K562 (cell line): ENCODE measurements at regions not wholly inside any gene's neighbourhood (a gene's known extent, or its start where the extent isn't known, plus 50 kb on each side); places are given as distances from the start of the nearest gene placed in this dataset.

ENCODE experiments used
- CBFA2T3 ChIP-seq: fragments of 450-650 bp; IDR thresholded peaks from 2 replicates; pipeline ENCODE4 v1.6.1; 2017
- CBX3 ChIP-seq, 2 experiments: IDR thresholded peaks; 1 replicate in 1 of 2; 2 replicates in 1 of 2; pipeline ENCODE4 v1.6.1; 2012; ENCODE audit warnings: inconsistent platforms in 2 of 2, low read length in 2 of 2, borderline replicate concordance in 1 of 2, control low read depth in 1 of 2
- CUX1 ChIP-seq: fragments of 200-800 bp; sonication (Bioruptor generic); IDR thresholded peaks from 2 replicates; pipeline ENCODE4 v1.6.1; 2016; ENCODE audit warnings: missing genetic modification characterization, missing compliant biosample characterization
- FOS ChIP-seq: IDR thresholded peaks from 3 replicates; pipeline ENCODE4 v1.6.1; 2011; ENCODE audit not compliant: insufficient read length; ENCODE audit errors: extremely low read depth
- FOXP4 ChIP-seq: sonication (generic); formaldehyde crosslinking; IDR thresholded peaks from 2 replicates; pipeline ENCODE4 v1.8.0; 2022; ENCODE audit warnings: mild to moderate bottlenecking, missing genetic modification reagents, borderline replicate concordance
- HDAC8 ChIP-seq: fragments of 450-650 bp; IDR thresholded peaks from 2 replicates; pipeline ENCODE4 v1.6.1; 2016; ENCODE audit warnings: mild to moderate bottlenecking, missing genetic modification characterization, moderate library complexity, missing compliant biosample characterization
- HIVEP1 ChIP-seq: fragments of 250-450 bp; sonication (Bioruptor Pico); IDR thresholded peaks from 2 replicates; pipeline ENCODE4 v1.4.0; 2020; ENCODE audit warnings: mild to moderate bottlenecking
- HNRNPL ChIP-seq: fragments of 200-400 bp; formaldehyde crosslinking; IDR thresholded peaks from 2 replicates; pipeline ENCODE4 v1.6.1; 2017; ENCODE audit warnings: low read depth, mild to moderate bottlenecking, low read length
- L3MBTL2 ChIP-seq: fragments of 450-650 bp; IDR thresholded peaks from 2 replicates; pipeline ENCODE4 v1.6.1; 2016; ENCODE audit warnings: mild to moderate bottlenecking, moderate library complexity
- MED1 ChIP-seq: sonication (generic); formaldehyde crosslinking; IDR thresholded peaks from 2 replicates; pipeline ENCODE4 v1.8.1; 2023; ENCODE audit warnings: missing genetic modification reagents, borderline replicate concordance
- NCOA2 ChIP-seq, 2 experiments: fragments of 450-650 bp; IDR thresholded peaks; 2 replicates each; pipeline ENCODE4 v1.6.1; 2018; ENCODE audit warnings: mild to moderate bottlenecking in 2 of 2, moderate library complexity in 1 of 2; ENCODE audit not compliant: partially characterized antibody in 2 of 2
- NFIX ChIP-seq: fragments of 250-450 bp; sonication (Bioruptor Pico); IDR thresholded peaks from 2 replicates; pipeline ENCODE4 v1.4.0; 2020; ENCODE audit warnings: low read depth, mild to moderate bottlenecking, moderate library complexity
- PCBP2 ChIP-seq: fragments of 200-400 bp; formaldehyde crosslinking; IDR thresholded peaks from 2 replicates; pipeline ENCODE4 v1.6.1; 2018; ENCODE audit warnings: low read length, low read depth, mild to moderate bottlenecking, moderate library complexity; ENCODE audit not compliant: poor library complexity, severe bottlenecking
- POU5F1 ChIP-seq: fragments of 150-350 bp; IDR thresholded peaks from 2 replicates; pipeline ENCODE4 v1.6.1; 2014; ENCODE audit warnings: borderline replicate concordance, low read length, low read depth, mild to moderate bottlenecking; ENCODE audit not compliant: partially characterized antibody
- PURB ChIP-seq: sonication (generic); formaldehyde crosslinking; IDR thresholded peaks from 2 replicates; pipeline ENCODE4 v1.9.0; 2021; ENCODE audit warnings: low read depth, mild to moderate bottlenecking, missing genetic modification reagents
- SREBF2 ChIP-seq: sonication (generic); formaldehyde crosslinking; IDR thresholded peaks from 2 replicates; pipeline ENCODE4 v1.4.0; 2020; ENCODE audit warnings: mild to moderate bottlenecking, missing genetic modification reagents
- TARDBP ChIP-seq: fragments of 450-650 bp; IDR thresholded peaks from 2 replicates; pipeline ENCODE4 v1.6.1; 2016
- TCFL5 ChIP-seq: fragments of 250-450 bp; sonication (Bioruptor Pico); conservative IDR thresholded peaks from 2 replicates; pipeline ENCODE4 v1.6.1; 2021; ENCODE audit warnings: mild to moderate bottlenecking, moderate library complexity, matching md5 sums
- ZKSCAN1 ChIP-seq: fragments of 150-350 bp; IDR thresholded peaks from 2 replicates; pipeline ENCODE4 v1.6.1; 2016; ENCODE audit warnings: low read depth, low read length
- ZNF436 ChIP-seq: fragments of 250-450, 450-650 bp; sonication (Bioruptor Pico); formaldehyde crosslinking; IDR thresholded peaks from 2 replicates; pipeline ENCODE4 v1.7.0; 2020; ENCODE audit warnings: mild to moderate bottlenecking
- TF ChIP-seq, protein P1 (sequence below): fragments of 450-650 bp; formaldehyde crosslinking; IDR thresholded peaks from 2 replicates; pipeline ENCODE4 v1.4.0; 2020; ENCODE audit warnings: mild to moderate bottlenecking, mixed read lengths

DNA sequence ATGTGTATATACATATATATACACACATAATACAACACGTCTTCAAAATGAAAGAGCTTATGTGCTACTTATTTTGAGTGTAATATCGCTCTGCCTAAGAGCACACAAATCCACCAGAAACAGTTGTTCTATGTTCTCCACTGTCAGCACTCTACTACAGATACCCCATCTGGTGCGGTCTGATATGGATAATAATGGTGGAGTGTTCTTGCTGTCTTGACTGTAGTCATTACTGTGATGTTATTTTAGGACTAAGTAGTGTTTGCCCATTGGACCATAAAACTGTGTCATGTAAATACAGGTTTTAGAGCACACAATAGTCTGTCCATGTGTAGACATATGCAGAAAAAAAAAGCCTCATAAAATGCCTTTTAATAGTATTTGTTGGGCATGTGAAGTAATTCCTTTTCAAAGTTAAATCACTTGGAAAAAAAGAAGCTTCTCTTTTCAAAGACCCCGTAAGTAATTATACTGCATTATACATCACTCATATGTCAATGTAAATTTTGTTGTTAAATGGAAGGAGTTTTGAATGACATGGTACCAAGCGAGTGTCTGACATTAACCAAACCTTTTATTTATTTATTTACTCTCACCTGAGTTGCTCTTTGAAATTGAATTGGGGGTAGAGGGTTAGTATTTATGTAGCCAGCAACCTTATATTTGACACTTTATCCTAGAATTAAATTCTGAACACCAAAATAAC, 1249.2 kb upstream of the ZEB2 start (continued):
- TF ChIP-seq TCFL5 (CRISPR knock-in tag) = no peak
- TF ChIP-seq, protein P1, sequence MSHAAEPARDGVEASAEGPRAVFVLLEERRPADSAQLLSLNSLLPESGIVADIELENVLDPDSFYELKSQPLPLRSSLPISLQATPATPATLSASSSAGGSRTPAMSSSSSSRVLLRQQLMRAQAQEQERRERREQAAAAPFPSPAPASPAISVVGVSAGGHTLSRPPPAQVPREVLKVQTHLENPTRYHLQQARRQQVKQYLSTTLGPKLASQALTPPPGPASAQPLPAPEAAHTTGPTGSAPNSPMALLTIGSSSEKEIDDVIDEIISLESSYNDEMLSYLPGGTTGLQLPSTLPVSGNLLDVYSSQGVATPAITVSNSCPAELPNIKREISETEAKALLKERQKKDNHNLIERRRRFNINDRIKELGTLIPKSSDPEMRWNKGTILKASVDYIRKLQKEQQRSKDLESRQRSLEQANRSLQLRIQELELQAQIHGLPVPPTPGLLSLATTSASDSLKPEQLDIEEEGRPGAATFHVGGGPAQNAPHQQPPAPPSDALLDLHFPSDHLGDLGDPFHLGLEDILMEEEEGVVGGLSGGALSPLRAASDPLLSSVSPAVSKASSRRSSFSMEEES = no peak
- TF ChIP-seq FOS = no peak
- TF ChIP-seq MED1 (CRISPR knock-in tag) = no peak
- TF ChIP-seq HIVEP1 (CRISPR knock-in tag) = no peak
- TF ChIP-seq L3MBTL2 = no peak
- no peak for TF ChIP-seq CUX1 (CRISPR knock-in tag)
- no peak for TF ChIP-seq SREBF2
- no peak for TF ChIP-seq NFIX (CRISPR knock-in tag)
- no peak for TF ChIP-seq NCOA2 (IDR thresholded peaks at IDR 0.05; ENCODE audit: partially characterized antibody in 2 of 2)
- TF ChIP-seq POU5F1 = no peak
- TF ChIP-seq CBX3 (IDR thresholded peaks at IDR 0.05; ENCODE audit: borderline replicate concordance in 1 of 2, low read length in 2 of 2) = peak in 1 of 2 experiments; percentile 79; a peak in 1 of 3 replicates
- TF ChIP-seq ZKSCAN1 = no peak
- TF ChIP-seq HNRNPL = no peak
- peak; percentile 92 for TF ChIP-seq CBFA2T3
- TF ChIP-seq PCBP2 = no peak
- no peak for TF ChIP-seq HDAC8 (tag)
- no peak for TF ChIP-seq FOXP4 (CRISPR knock-in tag)
- no peak for TF ChIP-seq TARDBP
- TF ChIP-seq PURB (CRISPR knock-in tag) = no peak
- no peak for TF ChIP-seq ZNF436 (CRISPR knock-in tag)
